ENCODE measurements at regions not wholly inside any gene's neighbourhood (a gene's known extent, or its start where the extent isn't known, plus 50 kb on each side); places are given as distances from the start of the nearest gene placed in this dataset.

DNA sequence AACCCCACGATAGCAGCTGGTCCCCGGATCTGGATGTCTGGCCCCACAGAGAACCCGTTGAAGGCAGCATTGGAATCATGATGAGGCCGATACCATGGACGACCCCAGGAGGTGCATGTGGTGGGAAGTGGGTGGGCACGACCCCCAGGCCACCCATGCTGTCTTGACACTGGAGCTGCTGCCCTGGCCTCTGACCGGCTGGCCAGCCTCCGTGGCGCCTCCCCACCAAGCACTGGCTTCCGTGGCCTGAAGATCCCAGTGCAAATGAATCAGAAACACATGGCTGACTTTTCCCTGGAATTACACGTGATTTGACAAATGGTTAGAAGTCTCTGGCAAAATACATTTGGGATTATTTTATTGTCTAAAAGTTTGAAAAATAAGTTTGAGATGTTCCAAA lies 259.0 kb upstream of the IRX1 start:
- TF ChIP-seq, protein P1, sequence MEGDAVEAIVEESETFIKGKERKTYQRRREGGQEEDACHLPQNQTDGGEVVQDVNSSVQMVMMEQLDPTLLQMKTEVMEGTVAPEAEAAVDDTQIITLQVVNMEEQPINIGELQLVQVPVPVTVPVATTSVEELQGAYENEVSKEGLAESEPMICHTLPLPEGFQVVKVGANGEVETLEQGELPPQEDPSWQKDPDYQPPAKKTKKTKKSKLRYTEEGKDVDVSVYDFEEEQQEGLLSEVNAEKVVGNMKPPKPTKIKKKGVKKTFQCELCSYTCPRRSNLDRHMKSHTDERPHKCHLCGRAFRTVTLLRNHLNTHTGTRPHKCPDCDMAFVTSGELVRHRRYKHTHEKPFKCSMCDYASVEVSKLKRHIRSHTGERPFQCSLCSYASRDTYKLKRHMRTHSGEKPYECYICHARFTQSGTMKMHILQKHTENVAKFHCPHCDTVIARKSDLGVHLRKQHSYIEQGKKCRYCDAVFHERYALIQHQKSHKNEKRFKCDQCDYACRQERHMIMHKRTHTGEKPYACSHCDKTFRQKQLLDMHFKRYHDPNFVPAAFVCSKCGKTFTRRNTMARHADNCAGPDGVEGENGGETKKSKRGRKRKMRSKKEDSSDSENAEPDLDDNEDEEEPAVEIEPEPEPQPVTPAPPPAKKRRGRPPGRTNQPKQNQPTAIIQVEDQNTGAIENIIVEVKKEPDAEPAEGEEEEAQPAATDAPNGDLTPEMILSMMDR (IDR thresholded peaks at IDR 0.05) = no peak
- H3K27ac Mint-ChIP-seq (ENCODE audit: unreplicated experiment) = no peak overlapping the region

DNA sequence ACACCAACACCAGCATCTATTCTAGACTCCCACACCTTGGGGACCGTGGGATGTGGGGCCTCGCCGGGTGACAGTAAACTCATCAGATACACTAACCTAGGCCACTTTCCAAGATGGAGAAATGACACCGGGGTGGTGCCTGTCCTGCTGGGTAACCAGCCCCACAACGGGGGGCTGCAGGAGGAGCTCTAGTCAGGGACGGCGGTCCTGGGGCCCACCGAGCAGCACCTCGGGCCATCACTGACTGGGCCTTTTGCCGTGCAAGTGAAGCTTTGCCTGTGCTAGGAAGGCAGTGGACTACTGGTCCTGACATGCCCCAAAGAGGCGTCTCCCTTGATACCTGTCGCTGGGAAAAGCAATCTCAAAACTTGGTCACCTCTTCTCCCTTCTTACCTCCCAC lies 260.3 kb upstream of the IRX1 start:
- H3K4me1 Mint-ChIP-seq (ENCODE audit: unreplicated experiment) = no peaks in the 10 kb centered on the region
- H3K9me3 Mint-ChIP-seq (ENCODE audit: unreplicated experiment) = peaks cover 13% of the 10 kb centered on the region

More for the DNA sequence above, 259.0 kb upstream of the IRX1 start:
- Mint-ChIP-seq H3K9me3 (ENCODE audit: unreplicated experiment) (peaks cover 9% of the 10 kb centered on the region), H3K36me3 (ENCODE audit: unreplicated experiment) (no peaks in the 10 kb centered on the region), H3K4me1 (ENCODE audit: unreplicated experiment) (no peaks in the 10 kb centered on the region), H3K4me3 (ENCODE audit: unreplicated experiment) (no peak overlapping the region), H3K27me3 (ENCODE audit: unreplicated experiment) (no peaks in the 10 kb centered on the region)
- no peak for DNase-seq (ENCODE audit: extremely low spot score, unreplicated experiment)

DNA sequence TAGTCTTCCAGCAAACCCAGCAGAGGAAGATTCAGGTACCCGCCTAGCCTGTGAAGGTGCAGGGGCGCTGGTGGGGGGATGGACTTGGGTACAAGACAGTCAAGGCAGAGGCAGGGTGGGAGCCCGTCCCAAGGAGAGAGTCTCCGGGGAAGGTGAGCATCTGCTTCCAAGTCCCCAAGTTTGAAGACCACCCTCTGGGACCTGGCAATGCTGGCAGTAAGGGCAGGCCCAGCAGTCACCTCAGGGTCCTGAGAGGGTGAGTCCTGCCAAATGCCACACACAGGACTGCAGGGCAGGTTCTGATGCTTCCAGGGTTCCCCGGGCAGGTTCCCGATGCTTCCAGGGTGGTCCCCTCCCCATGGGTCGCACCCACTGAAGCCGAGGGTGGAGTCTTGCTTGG lies 261.8 kb upstream of the IRX1 start:
- TF ChIP-seq, protein P1 (IDR thresholded peaks at IDR 0.05) = no peak
- H3K36me3 Mint-ChIP-seq (ENCODE audit: unreplicated experiment) = no peaks in the 10 kb centered on the region
- no peak overlapping the region for H3K27ac Mint-ChIP-seq (ENCODE audit: unreplicated experiment)
- H3K27me3 Mint-ChIP-seq (ENCODE audit: unreplicated experiment) = no peaks in the 10 kb centered on the region
- H3K9me3 Mint-ChIP-seq (ENCODE audit: unreplicated experiment) = peaks cover 13% of the 10 kb centered on the region
- no peaks in the 10 kb centered on the region for H3K4me1 Mint-ChIP-seq (ENCODE audit: unreplicated experiment)
- no peak overlapping the region for H3K4me3 Mint-ChIP-seq (ENCODE audit: unreplicated experiment)
- no peak for DNase-seq (ENCODE audit: extremely low spot score, unreplicated experiment)

More for the DNA sequence above, 260.3 kb upstream of the IRX1 start:
- TF ChIP-seq, protein P1 (IDR thresholded peaks at IDR 0.05) = no peak
- H3K27me3 Mint-ChIP-seq (ENCODE audit: unreplicated experiment) = no peaks in the 10 kb centered on the region
- H3K27ac Mint-ChIP-seq (ENCODE audit: unreplicated experiment) = no peak overlapping the region
- DNase-seq (ENCODE audit: extremely low spot score, unreplicated experiment) = no peak
- H3K36me3 Mint-ChIP-seq (ENCODE audit: unreplicated experiment) = no peaks in the 10 kb centered on the region
- no peak overlapping the region for H3K4me3 Mint-ChIP-seq (ENCODE audit: unreplicated experiment)

DNA sequence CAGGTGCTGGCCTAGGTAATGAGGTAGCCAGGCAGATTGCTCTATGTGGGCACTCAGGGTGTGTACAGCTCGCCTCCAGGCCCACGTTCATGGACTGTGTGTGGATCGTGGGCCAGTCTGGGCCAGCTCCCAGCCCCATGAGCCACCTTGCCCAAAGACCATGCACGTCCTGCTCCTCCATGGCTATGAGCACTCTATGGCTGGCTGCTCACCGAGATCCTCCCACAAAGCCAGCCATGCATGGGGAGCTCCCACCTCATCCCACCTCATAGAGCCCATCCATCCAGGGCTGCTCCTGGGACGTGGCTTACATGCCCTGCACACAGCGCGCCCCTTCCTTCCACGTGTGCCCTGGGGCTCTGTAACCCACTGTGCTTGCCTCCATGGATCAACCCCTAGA lies 262.5 kb upstream of the IRX1 start:
- Mint-ChIP-seq H3K4me3 (ENCODE audit: unreplicated experiment) (no peak overlapping the region), H3K27me3 (ENCODE audit: unreplicated experiment) (no peaks in the 10 kb centered on the region), H3K9me3 (ENCODE audit: unreplicated experiment) (peaks cover 13% of the 10 kb centered on the region), H3K27ac (ENCODE audit: unreplicated experiment) (no peak overlapping the region), H3K4me1 (ENCODE audit: unreplicated experiment) (no peaks in the 10 kb centered on the region), H3K36me3 (ENCODE audit: unreplicated experiment) (no peaks in the 10 kb centered on the region)
- TF ChIP-seq, protein P1 (IDR thresholded peaks at IDR 0.05) = no peak
- DNase-seq (ENCODE audit: extremely low spot score, unreplicated experiment) = no peak

DNA sequence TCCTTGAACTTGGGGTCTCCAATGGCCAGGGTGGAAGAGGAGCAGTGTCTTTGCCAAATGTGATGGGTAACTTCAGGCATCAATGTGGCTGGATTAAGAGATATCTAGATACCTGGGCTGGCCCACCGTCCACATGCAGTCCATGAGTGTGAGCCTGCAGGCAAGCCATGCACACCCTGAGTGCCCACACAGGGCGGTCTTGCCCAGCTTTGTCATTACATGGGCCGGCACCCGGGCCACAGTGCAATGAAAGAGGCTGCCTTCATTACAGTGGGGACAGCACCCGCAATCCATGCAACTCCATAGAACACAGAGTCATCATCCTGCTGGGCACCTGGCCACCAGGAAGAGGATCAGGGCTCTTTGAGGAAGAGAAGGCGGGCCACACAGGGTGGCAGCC lies 263.8 kb upstream of the IRX1 start:
- H3K9me3 Mint-ChIP-seq (ENCODE audit: unreplicated experiment) = peaks cover 13% of the 10 kb centered on the region

More for the DNA sequence above, 263.8 kb upstream of the IRX1 start:
- TF ChIP-seq, protein P1 (IDR thresholded peaks at IDR 0.05) = no peak
- Mint-ChIP-seq H3K4me1 (ENCODE audit: unreplicated experiment) (no peaks in the 10 kb centered on the region), H3K27ac (ENCODE audit: unreplicated experiment) (no peak overlapping the region), H3K27me3 (ENCODE audit: unreplicated experiment) (no peaks in the 10 kb centered on the region), H3K4me3 (ENCODE audit: unreplicated experiment) (no peak overlapping the region), H3K36me3 (ENCODE audit: unreplicated experiment) (no peaks in the 10 kb centered on the region)
- no peak for DNase-seq (ENCODE audit: extremely low spot score, unreplicated experiment)
